Spleen (tissue), 11 donors: ENCODE measurements at regions not wholly inside any gene's neighbourhood (a gene's known extent, or its start where the extent isn't known, plus 50 kb on each side); places are given as distances from the start of the nearest gene placed in this dataset.

Source experiments
- DNase-seq: peaks from one replicate; pipeline ENCODE4 v3.0.0-alpha.2; 2020
- H3K27ac ChIP-seq, 8 donors: fragments of 200-600 bp; sonication (generic) in 7 of 8; 1 replicate in 4 of 8; 2 replicates in 4 of 8; pipeline versions ENCODE4 v1.5.0 to v1.8.0; 2016 to 2021; ENCODE audit warnings: inconsistent platforms in 4 of 8, mild to moderate bottlenecking in 4 of 8, moderate library complexity in 1 of 8
- H3K27me3 ChIP-seq, 7 donors: fragments of 200-600 bp; sonication (generic) in 6 of 7; replicated peaks in 1 of 7; 1 replicate in 4 of 7; 2 replicates in 3 of 7; pipeline versions ENCODE4 v1.5.0 to v1.8.0; 2016 to 2021; ENCODE audit warnings: inconsistent platforms in 3 of 7, mild to moderate bottlenecking in 1 of 7
- H3K36me3 ChIP-seq, 6 donors: fragments of 200-600 bp; sonication (generic) in 5 of 6; 1 replicate in 4 of 6; 2 replicates in 2 of 6; pipeline versions ENCODE4 v1.5.0 to v1.8.0; 2016 to 2021; ENCODE audit warnings: inconsistent platforms in 2 of 6
- H3K4me1 ChIP-seq, 6 donors: fragments of 200-600 bp; sonication (generic) in 5 of 6; 1 replicate in 3 of 6; 2 replicates in 3 of 6; pipeline versions ENCODE4 v1.5.0 to v1.8.0; 2016 to 2021; ENCODE audit warnings: inconsistent platforms in 3 of 6
- H3K4me3 ChIP-seq, 8 donors: fragments of 200-600 bp; sonication (generic) in 7 of 8; 1 replicate in 4 of 8; 2 replicates in 4 of 8; pipeline versions ENCODE4 v1.5.0 to v1.8.0; 2016 to 2021; ENCODE audit warnings: inconsistent platforms in 4 of 8, mild to moderate bottlenecking in 4 of 8, moderate library complexity in 2 of 8
- H3K9me3 ChIP-seq, 8 donors: fragments of 200-600 bp; sonication (generic) in 7 of 8; 1 replicate in 4 of 8; 2 replicates in 4 of 8; pipeline versions ENCODE4 v1.5.0 to v1.8.0; 2016 to 2021; ENCODE audit warnings: inconsistent platforms in 4 of 8
- CTCF ChIP-seq, 11 experiments: fragments of 200-600 bp in 7 of 11; fragments of 450-650 bp in 4 of 11; sonication (generic) in 4 of 11; IDR thresholded peaks in 8 of 11; conservative IDR thresholded peaks in 3 of 11; 1 replicate in 7 of 11; 2 replicates in 4 of 11; pipeline versions ENCODE4 v1.4.0 to v1.8.0; 2016 to 2021; ENCODE audit warnings: antibody characterized with exemption in 11 of 11, inconsistent platforms in 4 of 11, mild to moderate bottlenecking in 1 of 11
- POLR2A ChIP-seq, 3 donors: fragments of 450-650 bp; IDR thresholded peaks; one replicate each; pipeline ENCODE4 v1.5.1; 2017; ENCODE audit warnings: antibody characterized with exemption in 3 of 3, mild to moderate bottlenecking in 1 of 3
- POLR2AphosphoS5 ChIP-seq, 3 donors: sonication (generic); formaldehyde crosslinking; IDR thresholded peaks; one replicate each; pipeline ENCODE4 v1.5.1; 2017; ENCODE audit warnings: antibody characterized with exemption in 3 of 3
- WGBS, 5 donors: extraction: QIAGEN DNeasy Blood & Tissue Kit in 3 of 5; methylation state at CpG; one replicate each; pipeline versions ENCODE4 v1.1.5 to v1.1.7; 2013 to 2018; 5-methylcytosine and 5-hydroxymethylcytosine counted together
- intact Hi-C: fragments of 100-400 bp; cut with DNase I; formaldehyde crosslinking; loops from one replicate; pipeline ENCODE4 v1.15.0; 2023; ENCODE audit warnings: low total_unique reads
- donor health status: healthy with polysubstance abuse.
- donor health status: DM: no; HTN: no; CAD: no; lungs with moderate emphysema.
- donor health status: DM: no; HTN: no; CAD: no.
- donor health status: Bipolar disorder and iron deficiency.
- donor health status: healthy.
- donor health status: DM: no; HTN: no; CAD: no.
- donor health status: DM: yes; HTN: yes; CAD: no.

- Histone ChIP-seq H3K4me1 (no peaks in the 10 kb centered on the region), H3K27me3 (peaks cover 0 to 27% (median 4%) of the 10 kb centered on the region in 7 donors), H3K9me3 (no peaks in the 10 kb centered on the region), H3K36me3 (no peaks in the 10 kb centered on the region), H3K4me3 (no peak overlapping the region), H3K27ac (no peak overlapping the region)
- TF ChIP-seq CTCF (IDR thresholded peaks at IDR 0.05 in 8 of 11, conservative IDR thresholded peaks at IDR 0.05 in 3 of 11): no peak
- intact Hi-C loops: no loop called here
- WGBS, 5 donors: 40 to 58% (median 43%) methylated on average over 6 of the region's 6 CpGs
- DNase-seq: no peak
Observed at GRCh38 chr2:118469103-118469502, 378.3 kb downstream of the EN1 start.

- H3K36me3 ChIP-seq: no peaks in the 10 kb centered on the region
- H3K27ac ChIP-seq: no peak overlapping the region
- WGBS, 5 donors: 81 to 87% (median 83%) methylated on average over 9 of the region's 9 CpGs
- H3K4me1 ChIP-seq: no peaks in the 10 kb centered on the region
- intact Hi-C loops: no loop called here
- no peak for DNase-seq
- TF ChIP-seq POLR2AphosphoS5 (IDR thresholded peaks at IDR 0.05) (no peak), CTCF (IDR thresholded peaks at IDR 0.05 in 8 of 11, conservative IDR thresholded peaks at IDR 0.05 in 3 of 11) (no peak), POLR2A (IDR thresholded peaks at IDR 0.05) (no peak)
- H3K4me3 ChIP-seq: no peak overlapping the region
- H3K27me3 ChIP-seq: peaks cover 0 to 22% (median 4%) of the 10 kb centered on the region in 7 donors
- H3K9me3 ChIP-seq: no peaks in the 10 kb centered on the region
Observed at GRCh38 chr2:118464546-118465265, 376.4 kb downstream of the INSIG2 start.

- H3K36me3 ChIP-seq: no peaks in the 10 kb centered on the region
- no peak for DNase-seq
- WGBS, 5 donors: 83 to 90% (median 85%) methylated on average over 3 of the region's 3 CpGs
- H3K27me3 ChIP-seq: peaks cover 0 to 19% (median under 1%) of the 10 kb centered on the region in 7 donors
- H3K9me3 ChIP-seq: no peaks in the 10 kb centered on the region
- intact Hi-C loops: no loop called here
- no peak overlapping the region for H3K4me3 ChIP-seq
- TF ChIP-seq CTCF (IDR thresholded peaks at IDR 0.05 in 8 of 11, conservative IDR thresholded peaks at IDR 0.05 in 3 of 11) (no peak), POLR2A (IDR thresholded peaks at IDR 0.05) (no peak), POLR2AphosphoS5 (IDR thresholded peaks at IDR 0.05) (no peak)
- H3K4me1 ChIP-seq: no peaks in the 10 kb centered on the region
- no peak overlapping the region for H3K27ac ChIP-seq
Observed at GRCh38 chr2:118464046-118464445, 375.8 kb downstream of the INSIG2 start.

- Histone ChIP-seq H3K27me3 (peaks cover 0 to 31% (median 0%) of the 10 kb centered on the region in 7 donors), H3K9me3 (no peaks in the 10 kb centered on the region), H3K36me3 (no peaks in the 10 kb centered on the region), H3K27ac (no peak overlapping the region), H3K4me1 (no peaks in the 10 kb centered on the region), H3K4me3 (no peak overlapping the region)
- WGBS, 5 donors: 82 to 90% (median 89%) methylated on average over 5 of the region's 5 CpGs
- intact Hi-C loops: no loop called here
- TF ChIP-seq POLR2A (IDR thresholded peaks at IDR 0.05): no peak
- TF ChIP-seq POLR2AphosphoS5 (IDR thresholded peaks at IDR 0.05): no peak
- no peak for TF ChIP-seq CTCF (IDR thresholded peaks at IDR 0.05 in 8 of 11, conservative IDR thresholded peaks at IDR 0.05 in 3 of 11)
- DNase-seq: no peak
Observed at GRCh38 chr2:118460425-118460824, 372.2 kb downstream of the INSIG2 start.
